CD8-positive, alpha-beta memory T cell (primary cell): ENCODE measurements at regions not wholly inside any gene's neighbourhood (a gene's known extent, or its start where the extent isn't known, plus 50 kb on each side); places are given as distances from the start of the nearest gene placed in this dataset.

Source experiments
- CTCF ChIA-PET: fragments of 350-600 bp; sonication (Branson Sonifier 250); formaldehyde crosslinking; loops from one replicate; lab custom pipeline; 2021; ENCODE audit warnings: antibody characterized with exemption; lab: Charles Lee
- POLR2A ChIA-PET: fragments of 350-600 bp; sonication (Branson Sonifier 250); formaldehyde crosslinking; loops from one replicate; lab custom pipeline; 2021; ENCODE audit warnings: antibody characterized with exemption; lab: Charles Lee
- DNase-seq, 5 donors: peaks; one replicate each; pipeline versions ENCODE4 v3.0.0 to v3.0.0-alpha.2; 2020 to 2022; ENCODE audit warnings: mixed read lengths in 1 of 5
- H3K27ac ChIP-seq: one replicate; pipeline ENCODE4 v1.7.0; 2013; ENCODE audit warnings: low read depth, mild to moderate bottlenecking, low read length, moderate library complexity
- H3K27me3 ChIP-seq: 2 replicates; pipeline ENCODE4 v1.7.0; 2013; ENCODE audit warnings: low read length, mild to moderate bottlenecking; ENCODE audit not compliant: insufficient read depth, poor library complexity, severe bottlenecking
- H3K36me3 ChIP-seq: 2 replicates; pipeline ENCODE4 v1.7.0; 2013; ENCODE audit warnings: mild to moderate bottlenecking, low read length, moderate library complexity; ENCODE audit not compliant: insufficient read depth
- H3K4me1 ChIP-seq: 2 replicates; pipeline ENCODE4 v1.7.0; 2013; ENCODE audit warnings: mild to moderate bottlenecking, low read length, moderate library complexity; ENCODE audit not compliant: insufficient read depth
- H3K4me3 ChIP-seq: 2 replicates; pipeline ENCODE4 v1.7.0; 2013; ENCODE audit warnings: mild to moderate bottlenecking, low read length
- H3K9me3 ChIP-seq: 2 replicates; pipeline ENCODE4 v1.7.0; 2013; ENCODE audit warnings: mild to moderate bottlenecking, low read length
- H3K27ac Mint-ChIP-seq, 8 donors: one replicate each; pipeline ENCODE4 v1.8.0; 2020 to 2021; ENCODE audit warnings: mixed read lengths in 8 of 8, mild to moderate bottlenecking in 6 of 8, inconsistent platforms in 3 of 8, moderate library complexity in 3 of 8
- H3K27me3 Mint-ChIP-seq, 2 donors: one replicate each; pipeline ENCODE4 v1.8.0; 2020 to 2021; ENCODE audit warnings: mixed read lengths in 2 of 2, mild to moderate bottlenecking in 1 of 2, moderate library complexity in 1 of 2
- H3K36me3 Mint-ChIP-seq, 3 donors: one replicate each; pipeline ENCODE4 v1.8.0; 2020 to 2021; ENCODE audit warnings: mixed read lengths in 3 of 3, inconsistent platforms in 1 of 3, mild to moderate bottlenecking in 1 of 3
- H3K4me1 Mint-ChIP-seq, 3 donors: one replicate each; pipeline ENCODE4 v1.8.0; 2020 to 2021; ENCODE audit warnings: mixed read lengths in 3 of 3, inconsistent platforms in 1 of 3, mild to moderate bottlenecking in 1 of 3
- H3K4me3 Mint-ChIP-seq, 7 donors: one replicate each; pipeline ENCODE4 v1.8.0; 2020 to 2021; ENCODE audit warnings: mixed read lengths in 7 of 7, mild to moderate bottlenecking in 6 of 7, moderate library complexity in 4 of 7, inconsistent platforms in 2 of 7
- H3K9me3 Mint-ChIP-seq, 5 donors: one replicate each; pipeline ENCODE4 v1.8.0; 2020 to 2022; ENCODE audit warnings: mixed read lengths in 5 of 5, mild to moderate bottlenecking in 3 of 5, moderate library complexity in 2 of 5, inconsistent platforms in 1 of 5

DNA sequence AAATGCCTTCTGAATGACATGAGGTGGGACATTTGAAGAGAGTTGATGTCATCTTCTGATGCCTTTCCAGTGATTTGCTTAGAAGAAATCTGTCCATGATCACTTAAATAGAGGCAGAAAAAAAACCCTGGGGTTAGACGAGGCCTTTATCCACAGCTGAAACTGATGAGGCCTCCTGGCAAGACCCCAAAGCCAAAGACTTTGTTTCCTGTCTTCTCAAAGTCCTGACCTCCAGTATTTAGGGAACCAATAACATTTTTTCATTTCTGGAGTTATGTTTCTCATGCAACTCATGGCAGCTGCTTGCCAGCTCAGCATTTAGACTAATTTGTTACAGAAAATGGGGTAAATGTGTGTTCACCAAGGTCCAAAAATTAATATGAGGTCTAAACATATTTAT lies 248.0 kb upstream of the PRDM1 start:
- CTCF ChIA-PET, result no interaction called here

GRCh38 chr6:105836889-105837288 lies 249.2 kb upstream of the PRDM1 start:
- Histone ChIP-seq H3K4me1 (no peaks in the 10 kb centered on the region), H3K9me3 (no peaks in the 10 kb centered on the region), H3K36me3 (no peaks in the 10 kb centered on the region), H3K4me3 (no peak overlapping the region), H3K27ac (no peak overlapping the region), H3K27me3 (no peaks in the 10 kb centered on the region)
- peaks cover 0 to 4% (median 0%) of the 10 kb centered on the region in 3 donors for H3K4me1 Mint-ChIP-seq
- ChIA-PET CTCF (interaction anchor here (1.0 kb wide), 1 partner anchor 9 kb away, joined by 4 read pairs; no protein-coding TSS in a partner anchor), POLR2A (no interaction called here)
- no peak overlapping the region for H3K27ac Mint-ChIP-seq
- H3K27me3 Mint-ChIP-seq, result peaks cover 0 to 2% of the 10 kb centered on the region in 2 donors
- peaks cover 0 to 3% (median 0%) of the 10 kb centered on the region in 5 donors for H3K9me3 Mint-ChIP-seq
- H3K4me3 Mint-ChIP-seq, result no peak overlapping the region
- H3K36me3 Mint-ChIP-seq, result no peaks in the 10 kb centered on the region
- no peak for DNase-seq

More for the DNA sequence above, 248.0 kb upstream of the PRDM1 start:
- Mint-ChIP-seq H3K27ac (no peak overlapping the region), H3K9me3 (peaks cover 0 to 3% (median 0%) of the 10 kb centered on the region in 5 donors), H3K4me1 (peaks cover 0 to 4% (median 0%) of the 10 kb centered on the region in 3 donors), H3K36me3 (no peaks in the 10 kb centered on the region), H3K27me3 (peaks cover 0 to 2% of the 10 kb centered on the region in 2 donors), H3K4me3 (no peak overlapping the region)
- Histone ChIP-seq H3K4me3 (no peak overlapping the region), H3K4me1 (no peaks in the 10 kb centered on the region), H3K27ac (no peak overlapping the region), H3K27me3 (no peaks in the 10 kb centered on the region), H3K36me3 (no peaks in the 10 kb centered on the region), H3K9me3 (no peaks in the 10 kb centered on the region)
- POLR2A ChIA-PET, result no interaction called here
- no peak for DNase-seq

GRCh38 chr6:105836379-105836778 lies 249.8 kb upstream of the PRDM1 start:
- POLR2A ChIA-PET, result no interaction called here

DNA sequence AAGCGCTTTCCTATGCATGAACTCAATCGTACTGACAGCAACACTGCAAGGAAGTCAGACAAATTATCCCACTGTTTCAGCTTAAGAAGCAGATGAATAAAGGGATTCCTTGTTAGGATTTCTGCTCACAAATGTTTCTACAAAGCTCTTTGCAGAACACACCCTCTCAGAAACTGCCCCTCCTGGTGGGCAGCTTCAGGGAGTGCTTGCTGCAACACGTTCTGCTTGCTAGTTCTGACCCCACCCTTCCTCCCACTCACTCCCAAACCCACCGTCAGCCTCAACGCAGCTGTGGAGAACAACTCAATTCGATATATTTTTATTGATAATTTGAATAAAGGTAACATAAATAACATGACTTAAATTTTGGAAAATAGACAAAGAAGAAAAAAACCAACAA lies 250.8 kb upstream of the PRDM1 start:
- Histone ChIP-seq H3K36me3 (no peaks in the 10 kb centered on the region), H3K9me3 (no peaks in the 10 kb centered on the region), H3K27ac (no peak overlapping the region), H3K27me3 (no peaks in the 10 kb centered on the region), H3K4me3 (no peak overlapping the region), H3K4me1 (no peaks in the 10 kb centered on the region)
- DNase-seq, result no peak
- Mint-ChIP-seq H3K27me3 (peaks cover 0 to 3% of the 10 kb centered on the region in 2 donors), H3K9me3 (no peaks in the 10 kb centered on the region), H3K27ac (no peak overlapping the region), H3K4me1 (peaks cover 0 to 4% (median 0%) of the 10 kb centered on the region in 3 donors), H3K36me3 (no peaks in the 10 kb centered on the region), H3K4me3 (no peak overlapping the region)
- ChIA-PET CTCF (interaction anchor here (0.6 to 2.0 kb wide), 3 partner anchors 305 to 388 kb away, joined by 3 to 7 read pairs (median 3); no protein-coding TSS in a partner anchor), POLR2A (no interaction called here)

More at GRCh38 chr6:105836379-105836778, 249.8 kb upstream of the PRDM1 start:
- Histone ChIP-seq H3K36me3 (no peaks in the 10 kb centered on the region), H3K9me3 (no peaks in the 10 kb centered on the region), H3K4me3 (no peak overlapping the region), H3K4me1 (no peaks in the 10 kb centered on the region), H3K27ac (no peak overlapping the region), H3K27me3 (no peaks in the 10 kb centered on the region)
- Mint-ChIP-seq H3K4me3 (no peak overlapping the region), H3K9me3 (peaks cover 0 to 3% (median 0%) of the 10 kb centered on the region in 5 donors), H3K36me3 (no peaks in the 10 kb centered on the region), H3K27ac (no peak overlapping the region), H3K4me1 (peaks cover 0 to 4% (median 0%) of the 10 kb centered on the region in 3 donors), H3K27me3 (peaks cover 0 to 3% of the 10 kb centered on the region in 2 donors)
- DNase-seq, result no peak
- CTCF ChIA-PET, result interaction anchor here (1.0 to 2.0 kb wide), 2 partner anchors 10 to 387 kb away, joined by 4 to 7 read pairs; no protein-coding TSS in a partner anchor

GRCh38 chr6:105833959-105834947 lies 251.9 kb upstream of the PRDM1 start:
- H3K27ac Mint-ChIP-seq, result peak overlapping the region in 1 of 8 donors; percentile 54
- H3K27me3 Mint-ChIP-seq, result peaks cover 0 to 3% of the 10 kb centered on the region in 2 donors
- Histone ChIP-seq H3K4me1 (no peaks in the 10 kb centered on the region), H3K9me3 (no peaks in the 10 kb centered on the region), H3K36me3 (no peaks in the 10 kb centered on the region), H3K27me3 (no peaks in the 10 kb centered on the region), H3K27ac (no peak overlapping the region), H3K4me3 (no peak overlapping the region)
- DNase-seq, result no peak
- ChIA-PET POLR2A (no interaction called here), CTCF (interaction anchor here (2.0 kb wide), 1 partner anchor 389 kb away, joined by 7 read pairs; no protein-coding TSS in a partner anchor)
- H3K4me1 Mint-ChIP-seq, result peaks cover 0 to 4% (median 0%) of the 10 kb centered on the region in 3 donors
- H3K4me3 Mint-ChIP-seq, result no peak overlapping the region
- no peaks in the 10 kb centered on the region for H3K36me3 Mint-ChIP-seq
- H3K9me3 Mint-ChIP-seq, result no peaks in the 10 kb centered on the region

DNA sequence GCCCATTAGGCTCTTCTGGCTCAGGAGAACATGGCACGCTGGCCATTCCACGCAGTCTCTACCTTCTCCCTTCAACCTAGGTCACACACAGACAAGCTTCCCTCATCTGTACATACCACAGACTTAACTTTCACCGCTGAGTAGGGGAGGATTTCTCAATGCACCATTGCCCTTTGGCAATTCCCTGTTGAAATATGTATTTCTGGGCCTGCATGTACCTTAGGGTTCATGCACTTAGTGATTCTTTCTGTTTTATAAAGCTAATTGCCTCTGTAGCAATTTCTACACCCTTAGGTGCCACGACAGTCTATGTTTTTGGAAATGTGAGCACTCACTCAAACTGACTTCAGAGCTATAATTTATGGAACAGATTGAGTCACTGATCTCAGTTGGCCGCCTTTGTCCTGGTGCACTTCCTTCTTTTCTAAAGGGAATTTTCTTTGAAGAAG lies 253.8 kb upstream of the PRDM1 start:
- Histone ChIP-seq H3K36me3 (no peaks in the 10 kb centered on the region), H3K27ac (no peak overlapping the region), H3K9me3 (no peaks in the 10 kb centered on the region), H3K4me1 (no peaks in the 10 kb centered on the region), H3K4me3 (no peak overlapping the region), H3K27me3 (no peaks in the 10 kb centered on the region)
- H3K9me3 Mint-ChIP-seq, result peaks cover 0 to 1% (median 0%) of the 10 kb centered on the region in 5 donors
- no peak for DNase-seq
- H3K4me3 Mint-ChIP-seq, result no peak overlapping the region
- H3K36me3 Mint-ChIP-seq, result peaks cover 0 to 3% (median 0%) of the 10 kb centered on the region in 3 donors
- H3K27ac Mint-ChIP-seq, result peak overlapping the region in 1 of 8 donors; percentile 8
- peaks cover 0 to 4% (median 0%) of the 10 kb centered on the region in 3 donors for H3K4me1 Mint-ChIP-seq
- peaks cover 0 to 3% of the 10 kb centered on the region in 2 donors for H3K27me3 Mint-ChIP-seq
- ChIA-PET CTCF (interaction anchor here (1.2 kb wide), 1 partner anchor 391 kb away, joined by 3 read pairs; no protein-coding TSS in a partner anchor), POLR2A (no interaction called here)

DNA sequence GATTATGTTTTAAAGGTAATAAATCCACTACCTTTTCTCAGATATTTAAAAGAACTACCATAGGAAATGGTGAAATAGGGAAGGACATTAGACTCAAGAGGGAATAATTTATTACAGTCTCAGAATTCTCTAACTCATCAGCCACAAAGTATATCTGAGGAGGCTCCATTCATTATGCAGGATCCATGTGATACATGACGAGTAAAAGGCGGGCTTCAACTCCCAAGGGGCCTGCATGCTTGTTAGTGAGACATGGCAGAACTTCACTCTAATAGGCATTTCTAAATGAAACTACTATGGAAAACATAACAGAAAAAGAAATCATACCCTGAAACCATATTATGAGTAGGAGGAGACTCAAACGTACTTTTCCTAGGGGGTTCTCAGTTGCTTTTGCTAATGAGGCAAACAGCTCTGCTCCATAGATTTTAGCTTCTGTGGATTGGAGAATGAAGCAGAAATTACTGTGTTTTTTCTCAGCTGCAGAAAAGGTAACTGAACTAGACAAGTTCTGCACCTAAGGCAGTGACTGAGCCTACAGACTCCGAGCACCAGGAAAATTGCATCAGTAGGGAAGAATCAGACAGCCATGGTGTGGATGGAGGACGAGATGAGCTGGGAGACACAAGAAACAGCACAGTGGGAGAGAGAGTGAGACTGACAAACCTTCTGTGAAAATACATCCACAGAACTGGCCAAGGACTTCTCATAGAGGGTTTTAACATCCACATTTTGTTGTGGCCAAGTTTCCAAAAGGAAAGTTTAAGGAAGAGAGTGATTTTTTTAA lies 254.6 kb upstream of the PRDM1 start:
- H3K36me3 Mint-ChIP-seq, result peaks cover 0 to 3% (median 0%) of the 10 kb centered on the region in 3 donors
- no peak overlapping the region for H3K4me3 ChIP-seq
- no peak for DNase-seq

More for the DNA sequence above, 254.6 kb upstream of the PRDM1 start:
- H3K4me1 ChIP-seq, result no peaks in the 10 kb centered on the region
- no peaks in the 10 kb centered on the region for H3K36me3 ChIP-seq
- H3K27ac ChIP-seq, result no peak overlapping the region
- H3K4me3 Mint-ChIP-seq, result no peak overlapping the region
- no peak overlapping the region for H3K27ac Mint-ChIP-seq
- ChIA-PET CTCF (interaction anchor here (1.2 kb wide), 1 partner anchor 392 kb away, joined by 3 read pairs; no protein-coding TSS in a partner anchor), POLR2A (no interaction called here)
- H3K27me3 Mint-ChIP-seq, result peaks cover 0 to 6% of the 10 kb centered on the region in 2 donors
- H3K9me3 ChIP-seq, result no peaks in the 10 kb centered on the region
- no peaks in the 10 kb centered on the region for H3K27me3 ChIP-seq
- H3K4me1 Mint-ChIP-seq, result peaks cover 0 to 4% (median 0%) of the 10 kb centered on the region in 3 donors
- H3K9me3 Mint-ChIP-seq, result peaks cover 0 to 1% (median 0%) of the 10 kb centered on the region in 5 donors
